Ascending aorta (tissue), 2 donors: ENCODE measurements at regions not wholly inside any gene's neighbourhood (a gene's known extent, or its start where the extent isn't known, plus 50 kb on each side); places are given as distances from the start of the nearest gene placed in this dataset.

ENCODE experiments used
- DNase-seq, 2 donors: peaks; one replicate each; pipeline ENCODE4 v3.0.0-alpha.2; 2019; ENCODE audit warnings: low spot score in 2 of 2
- H3K27ac ChIP-seq, 2 donors: fragments of 200-600 bp; sonication (generic); one replicate each; pipeline ENCODE4 v1.5.1; 2016 to 2017; ENCODE audit warnings: mild to moderate bottlenecking in 1 of 2
- H3K27me3 ChIP-seq: fragments of 200-600 bp; sonication (generic); one replicate; pipeline ENCODE4 v1.5.1; 2017
- H3K36me3 ChIP-seq, 2 donors: fragments of 200-600 bp; sonication (generic); one replicate each; pipeline ENCODE4 v1.5.1; 2016
- H3K4me1 ChIP-seq, 2 donors: fragments of 200-600 bp; sonication (generic); one replicate each; pipeline ENCODE4 v1.5.1; 2016 to 2017; ENCODE audit warnings: mild to moderate bottlenecking in 1 of 2
- H3K4me3 ChIP-seq, 2 donors: fragments of 200-600 bp; sonication (generic); one replicate each; pipeline ENCODE4 v1.5.1; 2016 to 2017; ENCODE audit warnings: mild to moderate bottlenecking in 1 of 2
- H3K9me3 ChIP-seq, 2 donors: fragments of 200-600 bp; sonication (generic); one replicate each; pipeline ENCODE4 v1.5.1; 2016
- CTCF ChIP-seq, 3 experiments: fragments of 200-600 bp in 2 of 3; fragments of 450-650 bp in 1 of 3; sonication (generic) in 2 of 3; IDR thresholded peaks; one replicate each; pipeline ENCODE4 v1.5.1; 2016 to 2019; ENCODE audit warnings: antibody characterized with exemption in 3 of 3, mild to moderate bottlenecking in 1 of 3, moderate library complexity in 1 of 3
- intact Hi-C: fragments of 100-400 bp; cut with DNase I; formaldehyde crosslinking; loops from one replicate; pipeline ENCODE4 v1.15.1; 2023

DNA sequence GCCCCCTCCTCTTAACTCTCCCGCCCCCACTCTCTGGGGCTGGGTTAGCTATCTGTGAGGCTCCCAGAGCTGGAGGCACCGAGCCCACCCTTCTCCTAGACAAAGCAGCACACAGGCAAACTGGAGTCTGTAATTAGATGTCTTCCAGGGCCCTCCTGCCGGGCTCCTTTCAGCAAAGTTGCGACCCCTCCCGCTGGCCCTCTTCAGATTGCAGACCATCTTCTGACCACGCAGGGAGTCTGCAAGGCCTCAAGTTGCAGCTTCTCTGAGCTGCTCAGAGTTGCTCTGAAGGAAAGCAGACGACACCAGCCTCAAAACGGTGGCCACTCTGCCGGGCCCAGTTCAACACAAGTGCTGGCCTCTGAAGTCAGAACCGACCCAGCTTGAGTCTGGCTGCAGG, 228.4 kb upstream of the COPS8 start:
- peak in 1 of 2 donors; percentile 47 for DNase-seq
- TF ChIP-seq CTCF (IDR thresholded peaks at IDR 0.05), result no peak
- Histone ChIP-seq H3K9me3 (no peaks in the 10 kb centered on the region), H3K4me1 (no peaks in the 10 kb centered on the region), H3K36me3 (no peaks in the 10 kb centered on the region), H3K27me3 (no peaks in the 10 kb centered on the region), H3K4me3 (no peak overlapping the region), H3K27ac (no peak overlapping the region)
- intact Hi-C loops, result no loop called here

- DNase-seq, result peak in 1 of 2 donors; percentile 13
- Histone ChIP-seq H3K4me3 (no peak overlapping the region), H3K27ac (no peak overlapping the region), H3K27me3 (no peaks in the 10 kb centered on the region), H3K9me3 (no peaks in the 10 kb centered on the region), H3K4me1 (no peaks in the 10 kb centered on the region), H3K36me3 (no peaks in the 10 kb centered on the region)
- intact Hi-C loops, result no loop called here
- no peak for TF ChIP-seq CTCF (IDR thresholded peaks at IDR 0.05)
These were observed 227.9 kb upstream of the COPS8 start for GRCh38 chr2:236857781-236858180.

- Histone ChIP-seq H3K9me3 (no peaks in the 10 kb centered on the region), H3K36me3 (no peaks in the 10 kb centered on the region), H3K27ac (no peak overlapping the region), H3K4me1 (no peaks in the 10 kb centered on the region), H3K27me3 (no peaks in the 10 kb centered on the region), H3K4me3 (no peak overlapping the region)
- intact Hi-C loops, result no loop called here
- DNase-seq, result peak in 1 of 2 donors; percentile 61
- no peak for TF ChIP-seq CTCF (IDR thresholded peaks at IDR 0.05)
These were observed 227.0 kb upstream of the COPS8 start for GRCh38 chr2:236858661-236859060.

DNA sequence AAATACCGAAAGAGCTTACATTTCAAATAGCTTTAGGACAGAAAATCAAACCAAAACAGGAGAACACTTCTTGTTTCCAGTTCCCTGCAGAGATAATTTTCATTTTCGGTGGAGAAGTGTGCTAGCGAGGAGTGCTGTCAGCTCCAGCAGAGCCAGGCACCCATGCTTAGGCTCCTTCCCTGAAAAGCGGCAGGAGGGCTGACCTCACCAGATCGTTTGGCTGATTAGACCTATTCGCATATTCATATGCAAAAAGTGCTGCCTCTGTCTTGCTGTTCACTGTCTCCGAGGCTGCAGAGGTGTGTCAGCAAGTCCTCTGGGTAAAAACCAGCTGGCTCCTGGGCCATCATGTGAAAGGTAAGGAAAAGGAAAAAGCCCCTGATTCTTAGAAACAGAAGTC, 225.8 kb upstream of the COPS8 start:
- no peak overlapping the region for H3K27ac ChIP-seq
- H3K36me3 ChIP-seq, result no peaks in the 10 kb centered on the region
- H3K4me3 ChIP-seq, result no peak overlapping the region
- peak in 1 of 2 donors; percentile 42 for DNase-seq
- intact Hi-C loops, result no loop called here
- no peaks in the 10 kb centered on the region for H3K4me1 ChIP-seq
- TF ChIP-seq CTCF (IDR thresholded peaks at IDR 0.05), result no peak
- H3K27me3 ChIP-seq, result no peaks in the 10 kb centered on the region
- H3K9me3 ChIP-seq, result no peaks in the 10 kb centered on the region

- Histone ChIP-seq H3K36me3 (no peaks in the 10 kb centered on the region), H3K27me3 (no peaks in the 10 kb centered on the region), H3K9me3 (no peaks in the 10 kb centered on the region), H3K27ac (no peak overlapping the region), H3K4me1 (no peaks in the 10 kb centered on the region), H3K4me3 (no peak overlapping the region)
- peak in 1 of 2 donors; percentile 50 for DNase-seq
- intact Hi-C loops, result no loop called here
- TF ChIP-seq CTCF (IDR thresholded peaks at IDR 0.05), result no peak
These were observed 224.4 kb upstream of the COPS8 start for GRCh38 chr2:236861196-236861875.

GRCh38 chr2:236861944-236862343, 223.7 kb upstream of the COPS8 start:
- no peaks in the 10 kb centered on the region for H3K27me3 ChIP-seq
- H3K4me1 ChIP-seq, result no peaks in the 10 kb centered on the region
- intact Hi-C loops, result no loop called here
- TF ChIP-seq CTCF (IDR thresholded peaks at IDR 0.05), result no peak
- H3K9me3 ChIP-seq, result no peaks in the 10 kb centered on the region
- H3K36me3 ChIP-seq, result no peaks in the 10 kb centered on the region
- H3K27ac ChIP-seq, result no peak overlapping the region
- no peak overlapping the region for H3K4me3 ChIP-seq
- peak in 1 of 2 donors; percentile 2 for DNase-seq
